ENCODE measurements at regions not wholly inside any gene's neighbourhood (a gene's known extent, or its start where the extent isn't known, plus 50 kb on each side); places are given as distances from the start of the nearest gene placed in this dataset.
"Not testable (repeated sequence)": the region's sequence is repeated elsewhere in the genome, so short reads cannot be mapped to it uniquely, and the experiment has no call there.

- H3K4me1 ChIP-seq (ENCODE audit: control insufficient read depth, insufficient read depth, low read length) = no peaks in the 10 kb centered on the region
- no peaks in the 10 kb centered on the region for H3K9me3 ChIP-seq (replicated peaks; ENCODE audit: control insufficient read depth, low read depth, low read length)
- H3K27me3 ChIP-seq (ENCODE audit: control insufficient read depth, insufficient read depth, low read length) = peaks cover 9% of the 10 kb centered on the region
- no peak overlapping the region for H3K27ac ChIP-seq (ENCODE audit: low read length)
- no peaks in the 10 kb centered on the region for H3K36me3 ChIP-seq (ENCODE audit: control insufficient read depth, insufficient read depth, low read length)
- DNase-seq = no peak
- H3K4me3 ChIP-seq (ENCODE audit: low read length) = no peak overlapping the region
- WGBS (ENCODE audit: insufficient coverage) = 20% methylated on average over 1 of the region's 6 CpGs
Measured at GRCh38 chr1:157272729-157273524, 134.7 kb upstream of the ETV3 start.

GRCh38 chr1:157272264-157272663, 134.1 kb upstream of the ETV3 start:
- H3K4me1 ChIP-seq (ENCODE audit: control insufficient read depth, insufficient read depth, low read length) = no peaks in the 10 kb centered on the region
- no peak overlapping the region for H3K27ac ChIP-seq (ENCODE audit: low read length)
- H3K27me3 ChIP-seq (ENCODE audit: control insufficient read depth, insufficient read depth, low read length) = peaks cover 10% of the 10 kb centered on the region
- H3K9me3 ChIP-seq (replicated peaks; ENCODE audit: control insufficient read depth, low read depth, low read length) = no peaks in the 10 kb centered on the region
- no peaks in the 10 kb centered on the region for H3K36me3 ChIP-seq (ENCODE audit: control insufficient read depth, insufficient read depth, low read length)
- DNase-seq = no peak
- no peak overlapping the region for H3K4me3 ChIP-seq (ENCODE audit: low read length)

- no peak overlapping the region for H3K4me3 ChIP-seq (ENCODE audit: low read length)
- H3K27ac ChIP-seq (ENCODE audit: low read length) = no peak overlapping the region
- no peaks in the 10 kb centered on the region for H3K4me1 ChIP-seq (ENCODE audit: control insufficient read depth, insufficient read depth, low read length)
- no peaks in the 10 kb centered on the region for H3K9me3 ChIP-seq (replicated peaks; ENCODE audit: control insufficient read depth, low read depth, low read length)
- peaks cover 9% of the 10 kb centered on the region for H3K27me3 ChIP-seq (ENCODE audit: control insufficient read depth, insufficient read depth, low read length)
- no peaks in the 10 kb centered on the region for H3K36me3 ChIP-seq (ENCODE audit: control insufficient read depth, insufficient read depth, low read length)
- WGBS (ENCODE audit: insufficient coverage) = 57% methylated on average over 3 of the region's 4 CpGs
- DNase-seq = no peak
Measured at GRCh38 chr1:157270705-157271274, 132.6 kb upstream of the ETV3 start.

GRCh38 chr1:157269656-157270375, 131.6 kb upstream of the ETV3 start:
- Histone ChIP-seq H3K4me1 (ENCODE audit: control insufficient read depth, insufficient read depth, low read length) (no peaks in the 10 kb centered on the region), H3K27me3 (ENCODE audit: control insufficient read depth, insufficient read depth, low read length) (peaks cover 8% of the 10 kb centered on the region), H3K9me3 (replicated peaks; ENCODE audit: control insufficient read depth, low read depth, low read length) (no peaks in the 10 kb centered on the region), H3K27ac (ENCODE audit: low read length) (no peak overlapping the region), H3K4me3 (ENCODE audit: low read length) (no peak overlapping the region), H3K36me3 (ENCODE audit: control insufficient read depth, insufficient read depth, low read length) (no peaks in the 10 kb centered on the region)
- WGBS (ENCODE audit: insufficient coverage) = 72% methylated on average over 3 of the region's 6 CpGs
- peak; percentile 2 for DNase-seq

GRCh38 chr1:157262891-157263290, 124.7 kb upstream of the ETV3 start:
- Histone ChIP-seq H3K9me3 (replicated peaks; ENCODE audit: control insufficient read depth, low read depth, low read length) (no peaks in the 10 kb centered on the region), H3K36me3 (ENCODE audit: control insufficient read depth, insufficient read depth, low read length) (no peaks in the 10 kb centered on the region), H3K4me1 (ENCODE audit: control insufficient read depth, insufficient read depth, low read length) (no peaks in the 10 kb centered on the region), H3K27me3 (ENCODE audit: control insufficient read depth, insufficient read depth, low read length) (peaks cover 3% of the 10 kb centered on the region), H3K4me3 (ENCODE audit: low read length) (no peak overlapping the region), H3K27ac (ENCODE audit: low read length) (no peak overlapping the region)
- no peak for DNase-seq

- H3K4me1 ChIP-seq (ENCODE audit: control insufficient read depth, insufficient read depth, low read length) = no peaks in the 10 kb centered on the region
- no peaks in the 10 kb centered on the region for H3K36me3 ChIP-seq (ENCODE audit: control insufficient read depth, insufficient read depth, low read length)
- DNase-seq = no peak
- H3K4me3 ChIP-seq (ENCODE audit: low read length) = no peak overlapping the region
- no peak overlapping the region for H3K27ac ChIP-seq (ENCODE audit: low read length)
- H3K27me3 ChIP-seq (ENCODE audit: control insufficient read depth, insufficient read depth, low read length) = no peaks in the 10 kb centered on the region
- WGBS (ENCODE audit: insufficient coverage) = 17% methylated on average over 1 of the region's 2 CpGs
- H3K9me3 ChIP-seq (replicated peaks; ENCODE audit: control insufficient read depth, low read depth, low read length) = no peaks in the 10 kb centered on the region
Measured at GRCh38 chr1:157262422-157262821, 124.2 kb upstream of the ETV3 start.

GRCh38 chr1:157255891-157256290, 117.7 kb upstream of the ETV3 start:
- WGBS (ENCODE audit: insufficient coverage) = no CpG with 5 or more reads among the region's 3 CpGs
- H3K27me3 ChIP-seq (ENCODE audit: control insufficient read depth, insufficient read depth, low read length); H3K4me1 ChIP-seq (ENCODE audit: control insufficient read depth, insufficient read depth, low read length); H3K4me3 ChIP-seq (ENCODE audit: low read length); H3K27ac ChIP-seq (ENCODE audit: low read length); H3K36me3 ChIP-seq (ENCODE audit: control insufficient read depth, insufficient read depth, low read length); DNase-seq; H3K9me3 ChIP-seq (replicated peaks; ENCODE audit: control insufficient read depth, low read depth, low read length): not testable (repeated sequence)

GRCh38 chr1:157254183-157254582, 116.0 kb upstream of the ETV3 start:
- not testable (repeated sequence) for H3K4me1 ChIP-seq (ENCODE audit: control insufficient read depth, insufficient read depth, low read length); H3K27ac ChIP-seq (ENCODE audit: low read length); H3K36me3 ChIP-seq (ENCODE audit: control insufficient read depth, insufficient read depth, low read length); H3K9me3 ChIP-seq (replicated peaks; ENCODE audit: control insufficient read depth, low read depth, low read length); H3K27me3 ChIP-seq (ENCODE audit: control insufficient read depth, insufficient read depth, low read length); H3K4me3 ChIP-seq (ENCODE audit: low read length); DNase-seq
- 79% methylated on average over 3 of the region's 3 CpGs for WGBS (ENCODE audit: insufficient coverage)

GRCh38 chr1:157252473-157252872, 114.3 kb upstream of the ETV3 start:
- H3K9me3 ChIP-seq (replicated peaks; ENCODE audit: control insufficient read depth, low read depth, low read length) = peaks cover 3% of the 10 kb centered on the region
- no peak overlapping the region for H3K4me3 ChIP-seq (ENCODE audit: low read length)
- no peaks in the 10 kb centered on the region for H3K27me3 ChIP-seq (ENCODE audit: control insufficient read depth, insufficient read depth, low read length)
- H3K27ac ChIP-seq (ENCODE audit: low read length) = no peak overlapping the region
- no CpG with 5 or more reads among the region's 2 CpGs for WGBS (ENCODE audit: insufficient coverage)
- H3K36me3 ChIP-seq (ENCODE audit: control insufficient read depth, insufficient read depth, low read length) = no peaks in the 10 kb centered on the region
- H3K4me1 ChIP-seq (ENCODE audit: control insufficient read depth, insufficient read depth, low read length) = no peaks in the 10 kb centered on the region
- DNase-seq = no peak

GRCh38 chr1:157249739-157250138, 111.5 kb upstream of the ETV3 start:
- no peak overlapping the region for H3K4me3 ChIP-seq (ENCODE audit: low read length)
- no peak for DNase-seq
- peaks cover 3% of the 10 kb centered on the region for H3K9me3 ChIP-seq (replicated peaks; ENCODE audit: control insufficient read depth, low read depth, low read length)
- H3K36me3 ChIP-seq (ENCODE audit: control insufficient read depth, insufficient read depth, low read length) = no peaks in the 10 kb centered on the region
- no peaks in the 10 kb centered on the region for H3K4me1 ChIP-seq (ENCODE audit: control insufficient read depth, insufficient read depth, low read length)
- no CpG with 5 or more reads among the region's 1 CpG for WGBS (ENCODE audit: insufficient coverage)
- no peak overlapping the region for H3K27ac ChIP-seq (ENCODE audit: low read length)
- H3K27me3 ChIP-seq (ENCODE audit: control insufficient read depth, insufficient read depth, low read length) = no peaks in the 10 kb centered on the region
